ENCODE measurements at regions not wholly inside any gene's neighbourhood (a gene's known extent, or its start where the extent isn't known, plus 50 kb on each side); places are given as distances from the start of the nearest gene placed in this dataset.

GRCh38 chr9:30476826-30477225 is 1907.6 kb upstream of the ACO1 start:
- Histone ChIP-seq H3K27me3 (replicated peaks; ENCODE audit: insufficient read depth, low read length) (no peaks in the 10 kb centered on the region), H3K9me2 (replicated peaks; ENCODE audit: insufficient read depth, low read length) (no peaks in the 10 kb centered on the region), H3K9ac (ENCODE audit: low read length) (no peak overlapping the region), H3K9me3 (replicated peaks; ENCODE audit: insufficient read depth, low read length) (no peaks in the 10 kb centered on the region), H4K20me1 (ENCODE audit: insufficient read depth, low read length) (no peaks in the 10 kb centered on the region), H3K36me3 (replicated peaks; ENCODE audit: insufficient read depth, low read length) (no peaks in the 10 kb centered on the region), H3K4me2 (ENCODE audit: low read depth, low read length) (no peak overlapping the region), H3F3A (ENCODE audit: insufficient read depth, low read length) (no peaks in the 10 kb centered on the region), H3K27ac (ENCODE audit: low read length) (no peak overlapping the region), H2AFZ (ENCODE audit: low read length) (no peak overlapping the region), H3K79me2 (ENCODE audit: low read length) (no peaks in the 10 kb centered on the region), H3K4me3 (ENCODE audit: low read length) (no peak overlapping the region), H3K4me1 (ENCODE audit: low read length) (no peaks in the 10 kb centered on the region)
- DNase-seq = no peak
- TF ChIP-seq, protein P1, sequence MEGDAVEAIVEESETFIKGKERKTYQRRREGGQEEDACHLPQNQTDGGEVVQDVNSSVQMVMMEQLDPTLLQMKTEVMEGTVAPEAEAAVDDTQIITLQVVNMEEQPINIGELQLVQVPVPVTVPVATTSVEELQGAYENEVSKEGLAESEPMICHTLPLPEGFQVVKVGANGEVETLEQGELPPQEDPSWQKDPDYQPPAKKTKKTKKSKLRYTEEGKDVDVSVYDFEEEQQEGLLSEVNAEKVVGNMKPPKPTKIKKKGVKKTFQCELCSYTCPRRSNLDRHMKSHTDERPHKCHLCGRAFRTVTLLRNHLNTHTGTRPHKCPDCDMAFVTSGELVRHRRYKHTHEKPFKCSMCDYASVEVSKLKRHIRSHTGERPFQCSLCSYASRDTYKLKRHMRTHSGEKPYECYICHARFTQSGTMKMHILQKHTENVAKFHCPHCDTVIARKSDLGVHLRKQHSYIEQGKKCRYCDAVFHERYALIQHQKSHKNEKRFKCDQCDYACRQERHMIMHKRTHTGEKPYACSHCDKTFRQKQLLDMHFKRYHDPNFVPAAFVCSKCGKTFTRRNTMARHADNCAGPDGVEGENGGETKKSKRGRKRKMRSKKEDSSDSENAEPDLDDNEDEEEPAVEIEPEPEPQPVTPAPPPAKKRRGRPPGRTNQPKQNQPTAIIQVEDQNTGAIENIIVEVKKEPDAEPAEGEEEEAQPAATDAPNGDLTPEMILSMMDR (IDR thresholded peaks at IDR 0.05; ENCODE audit: low read length) = no peak
- TF ChIP-seq EZH2phosphoT487 (IDR thresholded peaks at IDR 0.05; ENCODE audit: low read length) (no peak), EZH2 (optimal IDR thresholded peaks at IDR 0.05; ENCODE audit: low read depth, low read length) (no peak)

DNA sequence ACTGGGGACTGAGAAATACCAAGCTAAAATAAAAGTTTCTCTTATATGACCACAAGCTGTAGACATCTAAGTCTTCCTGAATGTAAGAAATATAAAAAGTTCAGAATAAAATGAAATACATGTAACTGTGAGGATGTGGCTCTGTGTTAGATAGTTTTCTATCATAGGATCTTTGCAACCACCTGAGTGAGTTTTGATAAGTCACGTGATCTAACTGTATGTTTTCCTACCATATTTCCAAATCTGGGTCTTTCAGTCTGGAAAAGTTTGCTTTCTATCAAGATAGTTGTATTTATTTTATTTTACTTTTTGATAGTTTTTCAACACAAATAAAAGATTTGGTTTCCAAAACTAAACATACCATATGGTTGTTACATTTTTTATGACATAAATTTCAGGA is 1905.8 kb upstream of the ACO1 start:
- no peaks in the 10 kb centered on the region for H3K36me3 ChIP-seq (replicated peaks; ENCODE audit: insufficient read depth, low read length)
- H3K27ac ChIP-seq (ENCODE audit: low read length) = no peak overlapping the region
- H4K20me1 ChIP-seq (ENCODE audit: insufficient read depth, low read length) = no peaks in the 10 kb centered on the region
- H3K9me3 ChIP-seq (replicated peaks; ENCODE audit: insufficient read depth, low read length) = no peaks in the 10 kb centered on the region
- H3K9ac ChIP-seq (ENCODE audit: low read length) = no peak overlapping the region
- no peaks in the 10 kb centered on the region for H3K27me3 ChIP-seq (replicated peaks; ENCODE audit: insufficient read depth, low read length)
- no peaks in the 10 kb centered on the region for H3K9me2 ChIP-seq (replicated peaks; ENCODE audit: insufficient read depth, low read length)
- H3F3A ChIP-seq (ENCODE audit: insufficient read depth, low read length) = no peaks in the 10 kb centered on the region
- H2AFZ ChIP-seq (ENCODE audit: low read length) = no peak overlapping the region
- no peaks in the 10 kb centered on the region for H3K79me2 ChIP-seq (ENCODE audit: low read length)
- no peak for TF ChIP-seq EZH2 (optimal IDR thresholded peaks at IDR 0.05; ENCODE audit: low read depth, low read length)
- TF ChIP-seq, protein P1 (IDR thresholded peaks at IDR 0.05; ENCODE audit: low read length) = no peak
- no peak for TF ChIP-seq EZH2phosphoT487 (IDR thresholded peaks at IDR 0.05; ENCODE audit: low read length)
- H3K4me2 ChIP-seq (ENCODE audit: low read depth, low read length) = no peak overlapping the region
- H3K4me3 ChIP-seq (ENCODE audit: low read length) = no peak overlapping the region
- no peak for DNase-seq
- no peaks in the 10 kb centered on the region for H3K4me1 ChIP-seq (ENCODE audit: low read length)

- Histone ChIP-seq H3K27ac (ENCODE audit: low read length) (no peak overlapping the region), H2AFZ (ENCODE audit: low read length) (no peak overlapping the region), H3K9me3 (replicated peaks; ENCODE audit: insufficient read depth, low read length) (no peaks in the 10 kb centered on the region), H3F3A (ENCODE audit: insufficient read depth, low read length) (no peaks in the 10 kb centered on the region), H3K27me3 (replicated peaks; ENCODE audit: insufficient read depth, low read length) (no peaks in the 10 kb centered on the region), H3K4me1 (ENCODE audit: low read length) (no peaks in the 10 kb centered on the region), H3K36me3 (replicated peaks; ENCODE audit: insufficient read depth, low read length) (no peaks in the 10 kb centered on the region), H3K9ac (ENCODE audit: low read length) (no peak overlapping the region), H4K20me1 (ENCODE audit: insufficient read depth, low read length) (no peaks in the 10 kb centered on the region), H3K4me2 (ENCODE audit: low read depth, low read length) (no peak overlapping the region), H3K79me2 (ENCODE audit: low read length) (no peaks in the 10 kb centered on the region), H3K9me2 (replicated peaks; ENCODE audit: insufficient read depth, low read length) (no peaks in the 10 kb centered on the region), H3K4me3 (ENCODE audit: low read length) (no peak overlapping the region)
- TF ChIP-seq EZH2phosphoT487 (IDR thresholded peaks at IDR 0.05; ENCODE audit: low read length) = no peak
- no peak for TF ChIP-seq EZH2 (optimal IDR thresholded peaks at IDR 0.05; ENCODE audit: low read depth, low read length)
- TF ChIP-seq, protein P1 (IDR thresholded peaks at IDR 0.05; ENCODE audit: low read length) = no peak
- DNase-seq = no peak
Observed at GRCh38 chr9:30482499-30482898, 1901.9 kb upstream of the ACO1 start.
